Central memory CD8-positive, alpha-beta T cell (primary cell): ENCODE measurements at regions not wholly inside any gene's neighbourhood (a gene's known extent, or its start where the extent isn't known, plus 50 kb on each side); places are given as distances from the start of the nearest gene placed in this dataset.

ENCODE experiments used
- ATAC-seq: fragments of 150-1000 bp; cut with Tn5 transposase; replicated peaks from 2 replicates; pipeline ENCODE4 v1.10.0; 2022; ENCODE audit warnings: mild to moderate bottlenecking, moderate FRiP score, moderate number of reproducible peaks; ENCODE audit not compliant: poor library complexity, severe bottlenecking; ENCODE audit errors: extremely low read depth
- DNase-seq, 2 donors: peaks; one replicate each; pipeline ENCODE4 v3.0.0; 2021; ENCODE audit warnings: low spot score in 2 of 2
- H3K27ac Mint-ChIP-seq: one replicate; pipeline ENCODE4 v1.8.0; 2022; ENCODE audit warnings: low read depth, mild to moderate bottlenecking, moderate library complexity, mixed read lengths
- H3K27me3 Mint-ChIP-seq: one replicate; pipeline ENCODE4 v1.8.0; 2022; ENCODE audit warnings: mixed read lengths
- H3K36me3 Mint-ChIP-seq: one replicate; pipeline ENCODE4 v1.8.0; 2022; ENCODE audit warnings: mild to moderate bottlenecking, moderate library complexity, mixed read lengths; ENCODE audit not compliant: insufficient read depth
- H3K4me1 Mint-ChIP-seq: one replicate; pipeline ENCODE4 v1.8.0; 2022; ENCODE audit warnings: mixed read lengths
- H3K4me3 Mint-ChIP-seq: one replicate; pipeline ENCODE4 v1.8.0; 2022; ENCODE audit warnings: mild to moderate bottlenecking, moderate library complexity, mixed read lengths
- H3K9me3 Mint-ChIP-seq: one replicate; pipeline ENCODE4 v1.8.0; 2022; ENCODE audit warnings: mixed read lengths

DNA sequence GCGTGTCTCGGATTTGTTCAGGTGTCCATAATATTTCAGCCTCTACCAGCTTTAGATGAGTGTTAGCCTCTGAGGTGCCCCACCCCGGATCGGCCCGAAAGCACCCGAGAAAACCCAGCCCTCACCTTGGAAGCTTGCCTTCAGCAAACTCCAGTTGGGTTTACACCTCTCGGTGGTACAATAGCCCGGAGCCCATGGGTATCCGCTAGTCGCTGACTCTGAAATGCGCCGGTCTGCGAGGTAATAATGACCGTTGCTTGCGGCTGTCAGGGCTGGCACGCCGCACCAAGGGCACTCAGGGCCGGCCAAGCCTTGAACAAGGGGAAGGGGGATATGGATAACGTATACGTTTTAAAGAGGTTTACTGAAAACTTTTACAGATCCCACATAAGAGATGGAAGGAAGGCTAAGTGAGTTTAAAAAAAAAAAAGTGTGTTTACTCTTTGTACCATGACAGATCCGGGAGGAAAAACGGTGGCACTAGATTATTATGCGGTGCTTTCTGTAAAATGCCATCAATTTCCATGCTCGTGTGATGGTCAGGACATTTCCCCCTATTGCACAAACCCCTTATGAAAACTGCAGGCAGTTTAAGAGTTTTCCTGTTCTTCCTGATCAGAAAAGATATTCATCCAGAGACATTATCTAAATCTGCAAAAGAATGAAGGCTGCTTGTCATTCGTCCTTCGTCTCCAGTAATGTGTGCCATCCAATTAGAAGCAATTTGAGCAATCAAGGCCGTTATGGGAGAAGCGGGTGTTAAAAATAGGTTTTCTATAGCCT, 124.2 kb downstream of the TMEM161B start:
- Mint-ChIP-seq H3K9me3 (no peaks in the 10 kb centered on the region), H3K4me3 (no peak overlapping the region)
- DNase-seq: no peak

GRCh38 chr5:88143693-88144218, 124.9 kb downstream of the TMEM161B start:
- H3K36me3 Mint-ChIP-seq: peaks cover 3% of the 10 kb centered on the region
- DNase-seq (no peak), ATAC-seq (no peak)
- H3K9me3 Mint-ChIP-seq: no peaks in the 10 kb centered on the region
- H3K4me3 Mint-ChIP-seq: no peak overlapping the region
- no peak overlapping the region for H3K27ac Mint-ChIP-seq
- H3K4me1 Mint-ChIP-seq: peaks cover 13% of the 10 kb centered on the region
- H3K27me3 Mint-ChIP-seq: peaks cover 26% of the 10 kb centered on the region

More for the DNA sequence above, 124.2 kb downstream of the TMEM161B start:
- H3K27ac Mint-ChIP-seq: no peak overlapping the region
- H3K27me3 Mint-ChIP-seq: peaks cover 26% of the 10 kb centered on the region
- no peak for ATAC-seq
- peaks cover 3% of the 10 kb centered on the region for H3K36me3 Mint-ChIP-seq
- H3K4me1 Mint-ChIP-seq: peaks cover 13% of the 10 kb centered on the region

DNA sequence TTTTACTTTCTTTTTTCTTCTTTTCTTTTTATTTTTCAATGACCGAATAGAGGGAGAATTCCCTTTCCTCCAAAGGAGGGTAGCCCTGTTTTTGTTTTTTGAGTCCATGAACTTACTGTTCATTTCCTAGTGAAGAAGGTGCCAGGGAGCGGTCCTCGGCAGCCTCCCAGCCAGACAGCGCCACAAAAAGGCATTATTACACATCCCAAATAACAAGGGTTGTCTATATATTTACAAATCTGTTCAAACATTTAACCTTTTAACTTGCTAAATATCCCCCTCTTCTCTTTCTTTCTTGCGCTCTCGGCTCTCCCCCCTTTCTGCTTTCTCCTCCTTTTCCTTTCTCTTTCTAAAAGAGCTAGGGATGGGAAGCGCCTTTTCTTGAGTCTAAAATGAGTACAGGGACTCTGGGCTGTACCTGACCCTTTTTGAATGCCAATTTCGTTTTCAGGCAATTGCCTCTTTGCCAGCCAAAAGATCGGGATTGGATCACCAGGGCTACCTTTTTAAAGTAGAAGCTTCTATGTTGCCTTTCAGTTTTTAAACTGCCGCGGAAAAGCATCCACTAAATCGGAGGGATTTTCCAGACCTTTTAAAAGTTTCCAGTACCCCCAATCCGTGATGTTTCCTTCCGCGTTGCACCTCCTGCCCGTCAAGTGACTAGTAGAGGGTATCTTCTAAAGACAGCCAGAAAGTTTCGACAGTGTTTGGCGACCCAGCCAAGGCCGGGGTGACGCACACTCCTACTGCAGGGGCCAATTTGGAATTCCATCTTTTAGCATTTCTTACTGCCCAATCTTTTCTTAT, 125.6 kb downstream of the TMEM161B start:
- H3K4me3 Mint-ChIP-seq: no peak overlapping the region
- peaks cover 21% of the 10 kb centered on the region for H3K27me3 Mint-ChIP-seq
- ATAC-seq (no peak), DNase-seq (no peak)
- no peak overlapping the region for H3K27ac Mint-ChIP-seq
- no peaks in the 10 kb centered on the region for H3K9me3 Mint-ChIP-seq
- H3K4me1 Mint-ChIP-seq: peaks cover 13% of the 10 kb centered on the region
- H3K36me3 Mint-ChIP-seq: peaks cover 3% of the 10 kb centered on the region

GRCh38 chr5:88142636-88142885, 126.1 kb downstream of the TMEM161B start:
- Mint-ChIP-seq H3K4me3 (no peak overlapping the region), H3K4me1 (peaks cover 13% of the 10 kb centered on the region), H3K27me3 (peaks cover 21% of the 10 kb centered on the region), H3K27ac (no peak overlapping the region), H3K36me3 (peaks cover 3% of the 10 kb centered on the region), H3K9me3 (no peaks in the 10 kb centered on the region)
- DNase-seq (no peak), ATAC-seq (no peak)

DNA sequence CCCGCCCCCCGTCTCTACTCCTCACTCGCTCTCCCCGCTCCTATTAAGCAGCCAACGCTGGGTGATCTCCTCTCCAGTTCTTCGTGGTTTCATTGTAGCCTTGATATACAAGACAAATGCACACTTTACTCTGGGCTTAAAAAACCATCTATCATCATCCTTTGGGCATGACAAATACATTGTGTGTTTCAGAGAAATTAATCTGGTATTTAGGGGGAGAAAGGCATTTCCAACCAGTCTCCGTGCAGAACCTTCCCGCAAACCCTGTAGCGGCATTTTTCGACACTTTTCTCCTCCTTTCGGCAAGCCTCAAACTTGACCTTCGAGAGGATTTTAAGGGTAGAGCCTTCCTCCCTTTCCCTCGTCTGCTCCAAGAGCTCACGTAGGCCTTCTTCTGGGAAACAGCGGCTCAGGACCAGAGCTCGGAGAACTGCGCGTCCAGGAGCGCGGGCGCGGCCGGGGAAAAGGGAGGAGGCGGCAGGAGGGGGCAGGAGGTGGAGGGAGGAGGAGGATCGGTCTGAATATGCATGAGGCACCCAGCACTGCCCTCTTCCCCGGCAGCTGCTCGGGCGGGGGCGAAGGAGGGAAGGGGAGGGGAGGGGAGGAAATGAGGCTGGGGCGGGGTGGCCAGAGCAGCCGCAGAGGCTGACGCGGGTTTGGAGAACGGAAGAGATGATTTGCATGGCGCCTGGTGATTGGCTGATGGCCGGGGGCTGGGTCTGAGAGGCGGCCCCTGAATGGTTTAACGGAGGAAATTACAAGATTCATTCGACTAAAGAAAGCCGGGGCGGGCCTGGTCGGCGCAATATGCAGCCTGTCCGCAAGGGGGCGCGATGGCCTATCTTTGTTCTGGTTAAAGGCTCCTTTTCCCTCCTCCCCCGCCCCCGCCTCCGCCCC, 127.5 kb downstream of the TMEM161B start:
- H3K9me3 Mint-ChIP-seq: no peaks in the 10 kb centered on the region
- H3K27me3 Mint-ChIP-seq: peaks cover 23% of the 10 kb centered on the region
- H3K4me3 Mint-ChIP-seq: no peak overlapping the region
- no peak overlapping the region for H3K27ac Mint-ChIP-seq
- peaks cover 13% of the 10 kb centered on the region for H3K4me1 Mint-ChIP-seq
- DNase-seq (peak; percentile 81 to 87), ATAC-seq (peak; percentile 89)
- peaks cover 3% of the 10 kb centered on the region for H3K36me3 Mint-ChIP-seq

DNA sequence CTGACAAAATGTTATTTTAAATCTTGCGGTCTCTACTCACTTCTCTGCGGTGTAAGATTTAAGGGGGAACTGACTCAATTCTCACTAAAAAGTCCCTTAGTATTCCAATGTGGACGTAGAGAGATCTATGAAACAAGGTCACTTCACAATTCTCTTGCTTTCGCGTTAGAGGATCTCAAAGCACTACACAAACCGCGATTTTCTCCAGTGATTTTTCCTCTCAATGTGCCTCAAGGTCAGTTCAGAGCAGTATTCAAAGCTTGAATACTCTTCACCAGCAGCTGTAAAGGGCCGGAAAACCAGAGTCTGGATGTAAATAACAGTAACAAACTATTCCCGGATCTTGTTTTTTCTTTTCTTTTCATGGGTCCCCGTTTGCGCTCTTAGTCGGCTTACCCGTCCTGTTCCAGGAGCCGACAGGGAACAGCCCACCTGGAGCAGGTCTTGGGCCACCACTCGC, 128.2 kb downstream of the TMEM161B start:
- peaks cover 23% of the 10 kb centered on the region for H3K27me3 Mint-ChIP-seq

DNA sequence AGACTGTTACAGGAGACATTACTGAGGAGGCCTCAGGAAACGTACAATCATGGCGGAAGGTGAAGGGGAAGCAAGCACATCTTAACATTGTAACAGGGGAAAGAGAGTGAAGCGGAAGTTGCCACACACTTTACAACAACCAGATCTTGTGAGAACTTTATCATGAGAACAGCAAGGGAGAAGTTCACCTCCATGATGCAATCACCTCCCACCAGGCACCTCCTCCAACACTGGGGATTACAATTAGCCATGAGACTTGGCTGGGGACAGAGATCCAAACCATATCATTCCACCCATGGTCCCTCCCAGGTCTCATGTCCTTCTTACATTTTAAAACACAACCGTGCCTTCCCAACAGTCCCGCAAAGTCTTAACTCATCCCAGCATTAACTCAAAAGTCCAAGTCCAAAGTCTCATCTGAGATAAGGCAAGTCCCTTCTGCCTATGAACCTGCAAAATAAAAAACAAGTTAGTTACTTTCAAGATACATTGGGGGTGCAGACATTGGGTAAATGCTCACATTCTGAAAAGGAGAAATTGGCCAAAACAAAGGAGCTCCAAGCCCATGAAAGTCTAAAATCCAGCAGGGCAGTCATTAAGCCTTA, 138.3 kb downstream of the TMEM161B start:
- H3K4me1 Mint-ChIP-seq: no peaks in the 10 kb centered on the region
- H3K4me3 Mint-ChIP-seq: no peak overlapping the region
- H3K9me3 Mint-ChIP-seq: peaks cover 6% of the 10 kb centered on the region
- peaks cover 52% of the 10 kb centered on the region for H3K27me3 Mint-ChIP-seq
- DNase-seq (no peak), ATAC-seq (no peak)
- no peak overlapping the region for H3K27ac Mint-ChIP-seq
- no peaks in the 10 kb centered on the region for H3K36me3 Mint-ChIP-seq

More for the DNA sequence above, 128.2 kb downstream of the TMEM161B start:
- H3K36me3 Mint-ChIP-seq: peaks cover 2% of the 10 kb centered on the region
- no peak overlapping the region for H3K27ac Mint-ChIP-seq
- no peak overlapping the region for H3K4me3 Mint-ChIP-seq
- no peak for ATAC-seq
- DNase-seq: no peak
- H3K4me1 Mint-ChIP-seq: peaks cover 11% of the 10 kb centered on the region
- no peaks in the 10 kb centered on the region for H3K9me3 Mint-ChIP-seq

DNA sequence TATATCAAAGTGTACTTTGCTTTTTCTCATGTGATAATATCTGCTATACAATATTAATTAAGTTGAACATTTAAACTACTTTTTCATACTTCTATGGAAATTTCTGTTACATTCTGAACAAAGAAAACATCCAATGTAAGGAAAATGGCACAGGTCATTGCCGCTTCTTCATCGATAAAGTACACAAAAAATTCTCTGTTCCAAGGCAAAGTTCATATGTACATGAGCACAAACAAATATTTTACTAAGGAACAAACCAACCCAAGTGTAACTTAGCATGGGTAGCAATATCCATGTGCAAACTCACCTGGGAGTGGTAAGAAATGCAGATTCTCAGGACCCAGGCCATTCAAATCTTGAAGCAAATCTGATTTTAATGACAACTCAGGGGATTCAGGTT, 139.8 kb downstream of the TMEM161B start:
- DNase-seq: no peak
- no peak overlapping the region for H3K4me3 Mint-ChIP-seq
- H3K27me3 Mint-ChIP-seq: peaks cover 50% of the 10 kb centered on the region
- H3K9me3 Mint-ChIP-seq: peaks cover 6% of the 10 kb centered on the region
- no peak overlapping the region for H3K27ac Mint-ChIP-seq
- ATAC-seq: no peak
- H3K36me3 Mint-ChIP-seq: no peaks in the 10 kb centered on the region
- H3K4me1 Mint-ChIP-seq: no peaks in the 10 kb centered on the region

DNA sequence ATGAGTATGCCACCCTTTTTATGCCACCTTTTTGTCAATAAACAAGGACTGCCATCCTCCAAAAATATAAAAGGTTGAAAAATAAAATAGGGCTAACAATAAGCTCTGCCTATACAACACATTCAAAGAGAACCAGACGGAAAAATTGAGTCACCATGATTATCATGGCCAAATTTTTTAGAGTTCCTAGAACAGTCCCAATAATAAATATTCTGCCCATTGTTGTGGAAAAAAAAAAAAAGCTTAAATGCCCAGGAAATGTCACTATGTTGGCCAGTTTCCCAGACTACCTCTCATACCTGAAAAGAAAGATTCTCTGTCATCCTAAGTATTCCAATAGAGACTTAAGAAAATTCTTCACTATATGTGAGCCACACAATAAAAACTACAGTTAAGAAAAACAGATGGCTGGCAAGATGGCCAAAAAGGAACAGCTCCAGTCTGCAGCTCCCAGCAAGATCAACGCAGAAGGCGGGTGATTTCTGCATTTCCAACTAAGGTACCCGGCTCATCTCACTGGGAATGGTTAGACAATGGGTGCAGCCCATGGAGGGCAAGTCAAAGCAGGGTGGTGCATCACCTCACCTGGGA, 149.0 kb downstream of the TMEM161B start:
- Mint-ChIP-seq H3K27me3 (peaks cover 74% of the 10 kb centered on the region), H3K36me3 (peaks cover 2% of the 10 kb centered on the region), H3K9me3 (no peaks in the 10 kb centered on the region), H3K4me3 (no peak overlapping the region), H3K27ac (no peak overlapping the region), H3K4me1 (no peaks in the 10 kb centered on the region)
- no peak for ATAC-seq
- no peak for DNase-seq

DNA sequence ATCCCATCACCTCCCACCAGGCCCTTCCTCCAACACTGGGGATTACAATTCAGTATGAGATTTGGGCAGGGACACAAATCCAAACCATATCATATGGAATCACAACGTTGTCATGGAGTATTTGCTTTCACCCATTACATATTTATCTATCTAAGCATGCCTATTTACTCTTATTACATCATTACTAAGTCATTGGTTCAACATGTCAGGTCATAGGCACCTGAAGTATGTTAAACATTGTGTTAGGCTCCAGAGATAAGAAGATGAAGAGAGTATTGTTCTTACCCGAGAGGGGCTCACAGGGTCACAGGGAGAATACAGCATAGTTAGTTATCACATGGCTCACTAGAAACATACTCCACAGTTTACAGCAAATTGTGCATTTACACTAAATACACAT, 150.5 kb downstream of the TMEM161B start:
- Mint-ChIP-seq H3K36me3 (peaks cover 2% of the 10 kb centered on the region), H3K9me3 (no peaks in the 10 kb centered on the region), H3K4me3 (no peak overlapping the region), H3K27ac (no peak overlapping the region), H3K27me3 (peaks cover 62% of the 10 kb centered on the region), H3K4me1 (no peaks in the 10 kb centered on the region)
- DNase-seq: no peak
- ATAC-seq: no peak

GRCh38 chr5:88117546-88117945, 151.1 kb downstream of the TMEM161B start:
- H3K36me3 Mint-ChIP-seq: peaks cover 2% of the 10 kb centered on the region
- ATAC-seq (no peak), DNase-seq (no peak)
- no peaks in the 10 kb centered on the region for H3K4me1 Mint-ChIP-seq
- H3K4me3 Mint-ChIP-seq: no peak overlapping the region
- no peak overlapping the region for H3K27ac Mint-ChIP-seq
- H3K27me3 Mint-ChIP-seq: peaks cover 56% of the 10 kb centered on the region
- no peaks in the 10 kb centered on the region for H3K9me3 Mint-ChIP-seq

DNA sequence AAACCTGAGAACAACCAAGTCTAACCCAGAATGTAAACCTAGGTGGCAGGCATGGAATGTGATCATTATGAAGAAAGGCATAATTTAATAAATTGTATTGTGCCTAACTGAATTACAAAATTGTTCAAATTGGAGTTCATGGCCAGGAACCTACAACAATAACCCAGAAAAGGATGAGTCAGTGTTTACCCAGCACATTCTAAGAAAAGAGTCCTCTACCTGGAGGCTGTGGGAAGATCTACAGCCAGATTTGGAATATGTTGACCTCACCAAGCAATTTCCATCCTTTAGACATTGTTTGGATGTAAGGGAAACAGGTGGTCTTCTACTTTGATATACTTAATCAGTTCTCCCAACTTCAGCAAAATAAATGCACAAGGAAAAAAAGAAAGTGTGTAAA, 152.2 kb downstream of the TMEM161B start:
- DNase-seq (no peak), ATAC-seq (no peak)
- Mint-ChIP-seq H3K27me3 (peaks cover 44% of the 10 kb centered on the region), H3K9me3 (no peaks in the 10 kb centered on the region), H3K4me1 (no peaks in the 10 kb centered on the region), H3K4me3 (no peak overlapping the region), H3K36me3 (peaks cover 2% of the 10 kb centered on the region), H3K27ac (no peak overlapping the region)
